Esophagus muscularis mucosa (tissue), 4 donors: ENCODE measurements at regions not wholly inside any gene's neighbourhood (a gene's known extent, or its start where the extent isn't known, plus 50 kb on each side); places are given as distances from the start of the nearest gene placed in this dataset.

Source experiments
- DNase-seq: peaks from one replicate; pipeline ENCODE4 v3.0.0-alpha.2; 2017; ENCODE audit errors: extremely low spot score
- H3K27ac ChIP-seq, 4 donors: fragments of 200-600 bp; sonication (generic); replicated peaks in 1 of 4; 1 replicate in 3 of 4; 2 replicates in 1 of 4; pipeline ENCODE4 v1.5.1; 2016 to 2019; ENCODE audit warnings: mild to moderate bottlenecking in 1 of 4
- H3K27me3 ChIP-seq, 4 donors: fragments of 200-600 bp; sonication (generic); one replicate each; pipeline versions ENCODE4 v1.5.1 to v1.6.0; 2016 to 2019
- H3K36me3 ChIP-seq, 4 donors: fragments of 200-600 bp; sonication (generic); one replicate each; pipeline ENCODE4 v1.5.1; 2016 to 2019
- H3K4me1 ChIP-seq, 4 donors: fragments of 200-600 bp; sonication (generic); one replicate each; pipeline ENCODE4 v1.5.1; 2016 to 2019
- H3K4me3 ChIP-seq, 4 donors: fragments of 200-600 bp; sonication (generic); 1 replicate in 2 of 4; 2 replicates in 2 of 4; pipeline ENCODE4 v1.5.1; 2016 to 2019; ENCODE audit warnings: mild to moderate bottlenecking in 4 of 4, moderate library complexity in 1 of 4
- H3K9me3 ChIP-seq, 4 donors: fragments of 200-600 bp; sonication (generic); 1 replicate in 3 of 4; 2 replicates in 1 of 4; pipeline ENCODE4 v1.5.1; 2016 to 2019
- EP300 ChIP-seq: sonication (generic); formaldehyde crosslinking; IDR thresholded peaks from one replicate; pipeline ENCODE4 v1.6.1; 2017; ENCODE audit warnings: antibody characterized with exemption
- POLR2A ChIP-seq: fragments of 450-650 bp; IDR thresholded peaks from one replicate; pipeline ENCODE4 v1.6.1; 2017; ENCODE audit warnings: antibody characterized with exemption, moderate library complexity, mild to moderate bottlenecking, low read depth
- POLR2AphosphoS5 ChIP-seq, 2 donors: sonication (generic); formaldehyde crosslinking; IDR thresholded peaks; one replicate each; pipeline ENCODE4 v1.6.1; 2017; ENCODE audit warnings: antibody characterized with exemption in 2 of 2
- WGBS: methylation state at CpG from one replicate; pipeline ENCODE4 v1.1.5; 2018; 5-methylcytosine and 5-hydroxymethylcytosine counted together
- intact Hi-C: fragments of 100-400 bp; cut with DNase I; formaldehyde crosslinking; loops from one replicate; pipeline ENCODE4 v1.15.1; 2023
- TF ChIP-seq, protein P1 (sequence below), 3 experiments: fragments of 200-600 bp in 2 of 3; fragments of 450-650 bp in 1 of 3; sonication (generic) in 2 of 3; IDR thresholded peaks; one replicate each; pipeline ENCODE4 v1.5.1; 2017 to 2019; ENCODE audit warnings: antibody characterized with exemption in 3 of 3, mild to moderate bottlenecking in 2 of 3, moderate library complexity in 1 of 3

DNA sequence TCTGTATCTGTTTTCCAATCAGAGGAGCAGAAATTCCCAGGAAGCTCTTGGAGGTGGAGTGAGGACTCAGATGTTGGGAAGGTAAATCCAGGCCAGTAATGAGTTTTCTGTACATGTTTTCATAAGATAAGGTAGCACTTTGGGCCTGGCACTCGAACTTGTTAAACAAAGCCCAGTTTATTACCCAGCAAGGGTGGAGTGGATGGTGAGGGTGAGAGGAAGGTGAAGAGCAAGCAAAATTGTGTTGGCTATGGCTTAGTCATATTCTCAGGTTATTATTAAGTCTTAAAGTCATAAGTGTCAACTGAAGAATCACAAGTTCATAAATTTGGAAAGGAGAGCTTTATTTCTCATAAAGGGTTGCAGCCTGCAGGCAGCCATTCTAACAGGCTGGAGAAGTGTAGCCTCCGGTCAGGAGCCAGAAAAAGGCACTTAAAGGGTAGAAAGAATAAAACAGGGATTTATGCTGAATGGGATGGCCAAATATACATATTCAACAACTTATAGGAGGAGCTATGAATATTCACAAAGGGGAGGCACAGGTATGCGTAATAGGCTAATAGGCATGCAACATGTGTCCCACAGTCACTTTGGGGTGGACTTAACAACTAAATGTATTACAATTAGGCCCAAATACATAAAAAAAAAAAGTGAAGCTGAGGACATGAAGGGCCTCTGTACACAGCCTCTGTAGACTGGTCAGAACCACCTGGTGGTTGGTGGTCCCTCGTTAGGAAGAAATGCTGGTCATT is 523.9 kb downstream of the LMO4 start:
- Histone ChIP-seq H3K4me3 (no peak overlapping the region), H3K27ac (no peak overlapping the region), H3K36me3 (no peaks in the 10 kb centered on the region), H3K27me3 (no peaks in the 10 kb centered on the region), H3K9me3 (no peaks in the 10 kb centered on the region), H3K4me1 (no peaks in the 10 kb centered on the region)
- no peak for DNase-seq
- intact Hi-C loops: no loop called here
- TF ChIP-seq, protein P1, sequence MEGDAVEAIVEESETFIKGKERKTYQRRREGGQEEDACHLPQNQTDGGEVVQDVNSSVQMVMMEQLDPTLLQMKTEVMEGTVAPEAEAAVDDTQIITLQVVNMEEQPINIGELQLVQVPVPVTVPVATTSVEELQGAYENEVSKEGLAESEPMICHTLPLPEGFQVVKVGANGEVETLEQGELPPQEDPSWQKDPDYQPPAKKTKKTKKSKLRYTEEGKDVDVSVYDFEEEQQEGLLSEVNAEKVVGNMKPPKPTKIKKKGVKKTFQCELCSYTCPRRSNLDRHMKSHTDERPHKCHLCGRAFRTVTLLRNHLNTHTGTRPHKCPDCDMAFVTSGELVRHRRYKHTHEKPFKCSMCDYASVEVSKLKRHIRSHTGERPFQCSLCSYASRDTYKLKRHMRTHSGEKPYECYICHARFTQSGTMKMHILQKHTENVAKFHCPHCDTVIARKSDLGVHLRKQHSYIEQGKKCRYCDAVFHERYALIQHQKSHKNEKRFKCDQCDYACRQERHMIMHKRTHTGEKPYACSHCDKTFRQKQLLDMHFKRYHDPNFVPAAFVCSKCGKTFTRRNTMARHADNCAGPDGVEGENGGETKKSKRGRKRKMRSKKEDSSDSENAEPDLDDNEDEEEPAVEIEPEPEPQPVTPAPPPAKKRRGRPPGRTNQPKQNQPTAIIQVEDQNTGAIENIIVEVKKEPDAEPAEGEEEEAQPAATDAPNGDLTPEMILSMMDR (IDR thresholded peaks at IDR 0.05): no peak
- no peak for TF ChIP-seq POLR2A
- no peak for TF ChIP-seq POLR2AphosphoS5 (IDR thresholded peaks at IDR 0.05)
- no peak for TF ChIP-seq EP300
- 89% methylated on average over 4 of the region's 4 CpGs for WGBS

DNA sequence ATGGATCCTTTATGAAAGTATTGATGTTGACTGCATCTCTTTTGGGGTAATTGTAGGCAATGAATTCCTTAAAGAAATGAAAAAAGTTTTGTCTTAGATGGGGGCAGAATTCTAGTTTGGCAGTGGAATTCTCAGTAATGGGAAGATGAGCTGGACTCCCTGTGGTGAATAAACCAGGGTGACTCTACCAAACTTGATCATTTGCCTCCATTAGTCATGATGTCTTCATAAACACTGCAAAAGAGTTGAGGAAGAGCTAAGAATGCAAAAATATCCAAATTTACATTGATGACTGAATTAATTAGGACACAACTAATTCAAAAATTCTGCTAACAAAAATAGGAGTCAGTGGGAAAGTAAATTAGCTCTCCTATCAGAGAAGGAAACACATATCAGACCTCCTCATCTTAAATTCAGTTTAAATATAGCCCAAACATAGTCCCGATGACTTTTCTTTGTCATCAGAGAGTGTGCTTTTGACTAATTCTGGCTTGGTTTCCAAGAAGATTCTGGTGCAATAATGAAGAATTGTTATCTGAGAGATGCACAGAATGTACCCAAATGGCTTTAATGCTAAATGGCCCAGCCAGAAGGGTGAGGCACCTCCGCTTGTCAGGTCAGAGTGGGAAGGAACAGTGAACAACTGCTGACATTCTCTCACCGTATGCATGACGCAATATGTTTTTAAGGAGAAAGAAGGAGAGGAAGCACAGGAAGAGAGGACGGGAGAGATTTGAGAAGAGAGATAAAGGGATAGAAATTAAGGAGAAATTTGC is 525.1 kb downstream of the LMO4 start:
- intact Hi-C loops: no loop called here
- DNase-seq: no peak
- Histone ChIP-seq H3K27me3 (no peaks in the 10 kb centered on the region), H3K4me3 (no peak overlapping the region), H3K36me3 (no peaks in the 10 kb centered on the region), H3K4me1 (no peaks in the 10 kb centered on the region), H3K9me3 (no peaks in the 10 kb centered on the region), H3K27ac (no peak overlapping the region)
- TF ChIP-seq POLR2AphosphoS5 (IDR thresholded peaks at IDR 0.05) (no peak), POLR2A (no peak), EP300 (no peak)
- TF ChIP-seq, protein P1 (IDR thresholded peaks at IDR 0.05): no peak
- WGBS: 74% methylated on average over 5 of the region's 5 CpGs

DNA sequence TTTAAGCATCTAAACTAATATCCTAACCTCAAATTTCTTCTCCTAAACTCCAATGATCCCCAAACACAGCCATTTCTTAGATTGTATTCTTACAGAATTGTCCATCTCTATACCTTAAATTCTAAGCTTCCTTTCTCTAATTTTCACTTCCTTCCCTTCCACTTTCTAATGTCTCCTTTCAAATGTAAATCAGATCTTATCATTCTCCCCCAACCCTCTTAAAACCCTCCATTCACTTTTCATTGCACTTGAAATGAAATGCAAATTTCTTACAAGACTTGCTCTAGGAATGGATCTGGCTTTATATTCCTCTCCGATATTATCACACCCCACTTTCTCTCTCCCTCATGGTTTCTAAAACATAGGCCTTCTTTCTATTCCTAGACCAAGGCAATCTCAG is 534.6 kb downstream of the LMO4 start:
- no peak for DNase-seq
- no peak overlapping the region for H3K27ac ChIP-seq
- H3K36me3 ChIP-seq: no peaks in the 10 kb centered on the region
- WGBS: 90% methylated on average over 1 of the region's 1 CpG
- intact Hi-C loops: no loop called here
- no peaks in the 10 kb centered on the region for H3K4me1 ChIP-seq
- H3K27me3 ChIP-seq: no peaks in the 10 kb centered on the region
- no peak for TF ChIP-seq POLR2AphosphoS5 (IDR thresholded peaks at IDR 0.05)
- no peak for TF ChIP-seq EP300
- TF ChIP-seq, protein P1 (IDR thresholded peaks at IDR 0.05): no peak
- no peak for TF ChIP-seq POLR2A
- peaks cover 0 to 7% (median 0%) of the 10 kb centered on the region in 4 donors for H3K9me3 ChIP-seq
- no peak overlapping the region for H3K4me3 ChIP-seq

DNA sequence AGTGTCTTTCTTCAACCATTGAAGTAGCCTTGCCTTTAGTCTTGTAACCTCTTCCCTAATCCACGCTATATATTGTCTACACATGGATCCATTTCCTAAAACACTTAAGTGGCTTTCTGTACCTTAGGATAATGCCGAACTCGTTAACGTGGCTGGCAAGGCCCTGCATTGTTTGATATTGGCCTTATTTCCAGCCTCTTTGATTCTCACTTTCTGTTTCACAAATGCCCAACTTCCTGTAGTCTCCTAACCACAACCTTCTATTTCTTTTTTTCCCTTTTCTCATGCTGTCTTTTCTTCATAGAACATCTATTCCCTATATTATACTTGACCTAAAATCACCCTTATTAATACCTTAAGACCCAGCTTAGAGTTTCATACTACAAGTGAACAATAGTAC is 536.0 kb downstream of the LMO4 start:
- TF ChIP-seq, protein P1 (IDR thresholded peaks at IDR 0.05): no peak
- TF ChIP-seq POLR2AphosphoS5 (IDR thresholded peaks at IDR 0.05) (no peak), POLR2A (no peak), EP300 (no peak)
- Histone ChIP-seq H3K9me3 (peaks cover 0 to 7% (median 0%) of the 10 kb centered on the region in 4 donors), H3K27me3 (no peaks in the 10 kb centered on the region), H3K4me1 (no peaks in the 10 kb centered on the region), H3K36me3 (no peaks in the 10 kb centered on the region), H3K27ac (no peak overlapping the region), H3K4me3 (no peak overlapping the region)
- DNase-seq: no peak
- WGBS: 84% methylated on average over 4 of the region's 4 CpGs
- intact Hi-C loops: no loop called here
